ENCODE measurements at regions not wholly inside any gene's neighbourhood (a gene's known extent, or its start where the extent isn't known, plus 50 kb on each side); places are given as distances from the start of the nearest gene placed in this dataset.
"Not testable (repeated sequence)": the region's sequence is repeated elsewhere in the genome, so short reads cannot be mapped to it uniquely, and the experiment has no call there.

DNA sequence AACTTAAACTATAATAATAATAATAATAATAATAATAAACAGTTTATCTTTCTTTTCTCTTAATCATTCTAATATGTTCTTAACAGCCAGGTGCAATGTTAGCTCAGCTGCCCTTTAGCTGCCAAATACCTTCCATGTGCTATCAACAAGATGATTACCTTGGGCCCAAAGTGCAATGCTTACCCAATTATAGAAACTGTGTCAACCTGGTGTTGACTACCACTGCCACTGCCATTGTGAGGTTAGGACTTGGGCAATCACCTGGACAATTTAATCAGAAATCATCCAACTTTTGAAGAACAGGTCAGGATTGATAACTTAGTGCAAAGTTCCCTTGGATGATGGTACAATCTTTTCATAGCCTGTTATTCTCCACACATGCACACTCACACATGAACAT lies 371.8 kb upstream of the SALL1 start:
- Mint-ChIP-seq H3K4me3 (no peak overlapping the region), H3K36me3 (no peaks in the 10 kb centered on the region), H3K9me3 (peaks cover 21 to 26% of the 10 kb centered on the region in 2 donors), H3K27me3 (no peaks in the 10 kb centered on the region), H3K4me1 (no peaks in the 10 kb centered on the region), H3K27ac (no peak overlapping the region)
- ATAC-seq (replicated peaks) (no peak), DNase-seq (no peak)

DNA sequence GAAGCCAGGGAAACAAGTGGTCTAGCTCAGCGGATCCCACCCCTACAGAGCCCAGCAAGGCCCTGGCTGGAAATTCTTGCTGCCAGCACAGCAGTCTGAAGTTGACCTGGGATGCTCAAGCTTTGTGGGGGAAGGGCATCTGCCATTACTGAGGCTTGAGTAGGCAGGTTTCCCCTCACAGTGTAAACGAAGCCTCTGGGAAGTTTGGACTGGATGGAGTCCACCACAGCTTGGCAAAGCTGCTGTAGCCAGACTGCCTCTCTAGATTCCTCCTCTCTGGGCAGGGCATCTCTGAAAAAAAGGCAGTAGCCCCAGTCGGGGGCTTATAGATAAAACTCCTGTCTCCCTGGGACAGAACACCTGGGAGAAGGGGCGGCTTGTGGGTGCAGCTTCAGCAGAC lies 365.9 kb upstream of the SALL1 start:
- H3K4me1 Mint-ChIP-seq; ATAC-seq (replicated peaks); DNase-seq; H3K4me3 Mint-ChIP-seq; H3K27me3 Mint-ChIP-seq; H3K36me3 Mint-ChIP-seq; H3K27ac Mint-ChIP-seq: not testable (repeated sequence)
- H3K9me3 Mint-ChIP-seq = peaks cover 11 to 12% of the 10 kb centered on the region in 2 donors

DNA sequence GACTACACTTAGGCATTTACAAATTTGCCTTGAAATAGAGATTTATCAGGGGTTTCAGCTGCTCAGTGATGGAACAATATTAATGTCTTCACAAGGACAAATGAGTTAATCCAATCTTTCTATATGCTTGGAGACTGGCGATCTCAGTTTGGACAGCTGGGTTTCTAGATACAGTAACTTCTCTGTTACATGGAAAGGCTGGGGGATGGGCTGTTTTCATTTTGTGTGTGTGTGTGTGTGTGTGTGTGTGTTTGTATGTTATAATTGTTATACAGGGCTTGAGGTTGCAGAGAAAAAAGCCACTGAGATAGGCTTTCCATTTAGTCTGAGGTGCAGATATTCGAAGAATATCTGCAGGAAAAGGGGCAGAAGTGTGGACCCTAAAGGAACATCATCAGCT lies 359.3 kb upstream of the SALL1 start:
- Mint-ChIP-seq H3K4me3 (no peak overlapping the region), H3K4me1 (no peaks in the 10 kb centered on the region), H3K27ac (no peak overlapping the region), H3K36me3 (no peaks in the 10 kb centered on the region), H3K27me3 (no peaks in the 10 kb centered on the region), H3K9me3 (peaks cover 5 to 12% of the 10 kb centered on the region in 2 donors)
- ATAC-seq (replicated peaks) = no peak
- no peak for DNase-seq

DNA sequence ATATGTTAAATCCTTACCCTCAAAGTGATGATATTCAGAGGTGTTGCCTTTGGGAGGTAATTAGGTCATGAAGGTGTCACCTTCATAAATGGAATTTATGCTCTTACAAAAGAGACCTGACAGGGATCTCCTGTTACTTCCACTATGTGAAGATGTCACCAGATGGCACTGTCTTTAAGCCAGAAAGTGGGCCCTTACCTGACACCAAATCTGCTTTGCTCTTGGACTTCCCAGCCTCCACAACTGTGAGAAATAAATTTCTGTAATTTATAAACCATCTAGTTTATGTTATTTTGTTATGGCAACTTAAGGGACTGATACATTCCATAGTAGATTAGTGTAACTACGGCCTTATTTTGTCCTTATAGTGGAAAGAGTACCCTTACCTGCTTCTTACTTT lies 358.3 kb upstream of the SALL1 start:
- Mint-ChIP-seq H3K4me3 (no peak overlapping the region), H3K9me3 (peaks cover 5 to 9% of the 10 kb centered on the region in 2 donors), H3K4me1 (no peaks in the 10 kb centered on the region), H3K27ac (no peak overlapping the region), H3K27me3 (no peaks in the 10 kb centered on the region), H3K36me3 (no peaks in the 10 kb centered on the region)
- DNase-seq = no peak
- ATAC-seq (replicated peaks) = no peak

- no peak overlapping the region for H3K27ac Mint-ChIP-seq
- H3K4me3 Mint-ChIP-seq = no peak overlapping the region
- no peaks in the 10 kb centered on the region for H3K27me3 Mint-ChIP-seq
- H3K4me1 Mint-ChIP-seq = no peaks in the 10 kb centered on the region
- peaks cover 6% of the 10 kb centered on the region in 2 donors for H3K9me3 Mint-ChIP-seq
- no peaks in the 10 kb centered on the region for H3K36me3 Mint-ChIP-seq
- no peak for ATAC-seq (replicated peaks)
- DNase-seq = no peak
These were observed 357.6 kb upstream of the SALL1 start for GRCh38 chr16:51508490-51509212.

- no peak overlapping the region for H3K4me3 Mint-ChIP-seq
- no peak overlapping the region for H3K27ac Mint-ChIP-seq
- H3K36me3 Mint-ChIP-seq = no peaks in the 10 kb centered on the region
- no peaks in the 10 kb centered on the region for H3K27me3 Mint-ChIP-seq
- H3K9me3 Mint-ChIP-seq = peaks cover 5% of the 10 kb centered on the region in 2 donors
- no peaks in the 10 kb centered on the region for H3K4me1 Mint-ChIP-seq
- DNase-seq (no peak), ATAC-seq (replicated peaks) (no peak)
These were observed 356.2 kb upstream of the SALL1 start for GRCh38 chr16:51507286-51507685.

DNA sequence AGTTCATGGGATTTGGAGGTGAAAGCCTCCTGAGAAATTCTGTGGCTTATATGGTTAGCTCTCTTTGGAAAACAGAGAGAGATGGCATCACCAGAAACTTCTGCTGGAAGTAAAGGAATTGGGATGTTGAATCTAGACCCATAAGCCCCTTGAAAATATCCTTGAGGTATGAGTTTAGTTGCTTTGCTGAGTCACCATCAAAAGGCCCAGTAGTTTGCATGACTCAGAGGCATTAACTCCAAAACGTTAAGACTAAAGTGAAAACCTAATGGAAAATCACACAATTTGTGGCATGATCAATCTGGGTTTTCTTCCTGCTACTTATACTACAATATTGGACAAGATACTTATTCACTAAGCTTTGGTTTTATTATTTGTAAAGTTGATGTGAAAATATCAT lies 349.2 kb upstream of the SALL1 start:
- no peak for DNase-seq
- Mint-ChIP-seq H3K4me3 (no peak overlapping the region), H3K27ac (no peak overlapping the region), H3K4me1 (no peaks in the 10 kb centered on the region), H3K27me3 (no peaks in the 10 kb centered on the region), H3K9me3 (peaks cover 0 to 9% of the 10 kb centered on the region in 2 donors), H3K36me3 (no peaks in the 10 kb centered on the region)
- no peak for ATAC-seq (replicated peaks)

DNA sequence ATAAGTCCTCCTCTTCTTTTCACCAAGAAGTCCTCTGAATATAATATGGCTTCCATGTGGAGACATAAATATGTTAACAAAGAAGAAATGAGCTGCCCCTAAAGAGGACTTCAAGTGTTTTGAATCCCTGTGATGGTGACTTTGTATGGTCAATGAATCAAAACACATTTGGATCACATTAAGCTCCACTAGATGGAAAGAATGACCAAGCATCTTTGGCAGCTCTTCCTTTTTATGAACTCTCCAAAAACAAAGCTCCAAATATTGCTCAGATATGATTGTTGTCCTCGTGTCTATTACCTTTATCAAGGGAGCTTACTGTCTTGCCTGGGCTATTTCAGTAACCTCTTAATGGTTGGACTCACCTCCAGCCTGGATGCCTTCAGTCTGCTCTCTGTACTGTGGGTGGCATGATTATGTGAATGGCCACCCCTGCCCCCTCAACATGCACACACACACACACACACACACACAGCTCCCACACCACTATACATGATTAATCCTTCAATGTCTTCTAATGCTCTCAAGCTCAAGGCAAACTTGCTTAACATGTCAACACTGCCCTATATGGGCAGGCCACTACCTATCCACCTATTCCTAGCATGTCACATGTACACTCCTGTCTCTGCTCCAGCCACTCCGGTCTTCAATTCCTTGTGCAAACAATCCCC lies 346.6 kb upstream of the SALL1 start:
- no peak overlapping the region for H3K4me3 Mint-ChIP-seq
- H3K4me1 Mint-ChIP-seq = no peaks in the 10 kb centered on the region
- no peaks in the 10 kb centered on the region for H3K36me3 Mint-ChIP-seq
- no peak for DNase-seq
- no peak overlapping the region for H3K27ac Mint-ChIP-seq
- no peak for ATAC-seq (replicated peaks)
- peaks cover 0 to 11% of the 10 kb centered on the region in 2 donors for H3K9me3 Mint-ChIP-seq
- no peaks in the 10 kb centered on the region for H3K27me3 Mint-ChIP-seq

GRCh38 chr16:51490866-51491265 lies 339.8 kb upstream of the SALL1 start:
- DNase-seq (no peak), ATAC-seq (replicated peaks) (no peak)
- Mint-ChIP-seq H3K9me3 (peaks cover 0 to 9% of the 10 kb centered on the region in 2 donors), H3K27me3 (no peaks in the 10 kb centered on the region), H3K4me3 (no peak overlapping the region), H3K27ac (no peak overlapping the region), H3K36me3 (no peaks in the 10 kb centered on the region), H3K4me1 (no peaks in the 10 kb centered on the region)

- H3K4me3 Mint-ChIP-seq = no peak overlapping the region
- no peaks in the 10 kb centered on the region for H3K36me3 Mint-ChIP-seq
- peaks cover 4 to 8% of the 10 kb centered on the region in 2 donors for H3K9me3 Mint-ChIP-seq
- DNase-seq (no peak), ATAC-seq (replicated peaks) (no peak)
- no peaks in the 10 kb centered on the region for H3K27me3 Mint-ChIP-seq
- H3K4me1 Mint-ChIP-seq = no peaks in the 10 kb centered on the region
- H3K27ac Mint-ChIP-seq = no peak overlapping the region
These were observed 336.8 kb upstream of the SALL1 start for GRCh38 chr16:51487880-51488279.

GRCh38 chr16:51474414-51475091 lies 323.5 kb upstream of the SALL1 start:
- ATAC-seq (replicated peaks) = no peak

DNA sequence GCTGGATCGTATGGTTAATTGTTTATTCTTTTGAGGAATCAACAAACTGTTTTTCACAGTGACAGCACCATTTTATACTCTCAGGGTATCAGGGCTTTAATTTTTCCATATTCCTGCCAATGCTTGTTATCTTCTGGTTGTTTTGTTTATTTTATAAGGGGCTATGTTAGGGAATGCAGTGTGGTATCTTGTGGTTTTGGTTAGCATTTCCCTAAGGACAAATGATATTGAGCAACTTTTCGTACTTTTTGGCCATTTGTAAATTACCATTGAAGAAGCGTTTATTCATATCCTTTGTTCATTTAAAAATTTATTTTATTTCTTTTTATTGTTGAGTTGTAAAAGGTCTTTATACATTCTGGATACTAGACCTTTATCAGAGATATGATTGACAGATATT lies 322.0 kb upstream of the SALL1 start:
- H3K27me3 Mint-ChIP-seq = no peaks in the 10 kb centered on the region
- no peak overlapping the region for H3K27ac Mint-ChIP-seq
- H3K4me1 Mint-ChIP-seq = no peaks in the 10 kb centered on the region
- no peak for ATAC-seq (replicated peaks)
- H3K4me3 Mint-ChIP-seq = no peak overlapping the region
- peaks cover 0 to 8% of the 10 kb centered on the region in 2 donors for H3K9me3 Mint-ChIP-seq
- no peaks in the 10 kb centered on the region for H3K36me3 Mint-ChIP-seq
- no peak for DNase-seq

More at GRCh38 chr16:51474414-51475091, 323.5 kb upstream of the SALL1 start:
- no peak overlapping the region for H3K27ac Mint-ChIP-seq
- no peaks in the 10 kb centered on the region for H3K4me1 Mint-ChIP-seq
- no peaks in the 10 kb centered on the region for H3K36me3 Mint-ChIP-seq
- no peak overlapping the region for H3K4me3 Mint-ChIP-seq
- H3K9me3 Mint-ChIP-seq = peaks cover 0 to 8% of the 10 kb centered on the region in 2 donors
- no peaks in the 10 kb centered on the region for H3K27me3 Mint-ChIP-seq
- no peak for DNase-seq

- no peaks in the 10 kb centered on the region for H3K36me3 Mint-ChIP-seq
- H3K9me3 Mint-ChIP-seq = peaks cover 0 to 7% of the 10 kb centered on the region in 2 donors
- DNase-seq (no peak), ATAC-seq (replicated peaks) (no peak)
- H3K27me3 Mint-ChIP-seq = no peaks in the 10 kb centered on the region
- H3K4me3 Mint-ChIP-seq = no peak overlapping the region
- H3K27ac Mint-ChIP-seq = no peak overlapping the region
- no peaks in the 10 kb centered on the region for H3K4me1 Mint-ChIP-seq
These were observed 319.4 kb upstream of the SALL1 start for GRCh38 chr16:51470492-51470891.

- no peak for DNase-seq
- H3K27ac Mint-ChIP-seq = no peak overlapping the region
- no peak for ATAC-seq (replicated peaks)
- H3K9me3 Mint-ChIP-seq = peaks cover 0 to 4% of the 10 kb centered on the region in 2 donors
- H3K27me3 Mint-ChIP-seq = no peaks in the 10 kb centered on the region
- H3K36me3 Mint-ChIP-seq = no peaks in the 10 kb centered on the region
- H3K4me3 Mint-ChIP-seq = no peak overlapping the region
- H3K4me1 Mint-ChIP-seq = no peaks in the 10 kb centered on the region
These were observed 313.9 kb upstream of the SALL1 start for GRCh38 chr16:51464996-51465395.

DNA sequence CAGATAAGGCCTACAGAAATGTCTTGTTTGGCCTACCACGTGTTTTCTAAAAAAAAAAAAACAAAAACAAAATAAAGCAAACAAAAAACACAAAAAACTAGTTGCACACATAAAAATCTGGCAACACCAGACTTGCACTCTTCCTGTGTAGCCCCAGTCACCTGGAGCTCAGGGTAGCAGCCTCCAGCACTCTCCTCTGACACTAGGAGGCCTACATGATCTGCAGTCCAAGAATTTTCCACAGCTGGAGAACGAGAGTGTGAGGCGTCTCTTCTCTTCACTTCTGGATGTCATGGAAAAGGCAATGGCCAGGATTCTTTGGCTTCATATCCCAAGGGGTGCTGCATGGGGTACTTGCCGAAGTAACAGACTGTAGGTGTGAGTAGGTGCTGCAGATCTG lies 310.2 kb upstream of the SALL1 start:
- Mint-ChIP-seq H3K27me3 (no peaks in the 10 kb centered on the region), H3K36me3 (no peaks in the 10 kb centered on the region), H3K9me3 (peaks cover 0 to 4% of the 10 kb centered on the region in 2 donors), H3K4me3 (no peak overlapping the region), H3K4me1 (no peaks in the 10 kb centered on the region), H3K27ac (no peak overlapping the region)
- DNase-seq = no peak
- ATAC-seq (replicated peaks) = no peak
